Liver (tissue), 8 donors: ENCODE measurements at regions not wholly inside any gene's neighbourhood (a gene's known extent, or its start where the extent isn't known, plus 50 kb on each side); places are given as distances from the start of the nearest gene placed in this dataset.
A peak's percentile ranks its signal among the peaks of the same experiment; 100 is the strongest.

Experiments used
- DNase-seq: peaks from one replicate; pipeline ENCODE4 v3.0.0-alpha.2; 2017; ENCODE audit warnings: low spot score
- H3K27ac ChIP-seq, 2 donors: one replicate each; pipeline ENCODE4 v1.7.0; 2013; ENCODE audit warnings: inconsistent platforms in 2 of 2, low read length in 2 of 2, control low read depth in 1 of 2, low read depth in 1 of 2, mild to moderate bottlenecking in 1 of 2
- H3K27me3 ChIP-seq, 4 donors: one replicate each; pipeline versions ENCODE4 v1.6.1 to v1.7.0; 2013; ENCODE audit warnings: low read length in 3 of 4, inconsistent platforms in 1 of 4, mild to moderate bottlenecking in 1 of 4, moderate library complexity in 1 of 4; ENCODE audit not compliant: control insufficient read depth in 4 of 4, insufficient read depth in 4 of 4
- H3K36me3 ChIP-seq, 4 donors: one replicate each; pipeline versions ENCODE4 v1.6.1 to v1.7.0; 2013; ENCODE audit warnings: low read length in 3 of 4, mild to moderate bottlenecking in 3 of 4, low read depth in 1 of 4, moderate library complexity in 1 of 4; ENCODE audit not compliant: control insufficient read depth in 4 of 4, insufficient read depth in 3 of 4
- H3K4me1 ChIP-seq, 4 donors: one replicate each; pipeline versions ENCODE4 v1.6.1 to v1.7.0; 2013; ENCODE audit warnings: low read length in 3 of 4, mild to moderate bottlenecking in 3 of 4, moderate library complexity in 1 of 4; ENCODE audit not compliant: control insufficient read depth in 4 of 4, insufficient read depth in 4 of 4
- H3K4me3 ChIP-seq, 3 donors: one replicate each; pipeline versions ENCODE4 v1.6.1 to v1.7.0; 2013; ENCODE audit warnings: low read length in 3 of 3, control low read depth in 1 of 3, low read depth in 1 of 3, mild to moderate bottlenecking in 1 of 3
- H3K9ac ChIP-seq, 2 donors: one replicate each; pipeline ENCODE4 v1.7.0; 2013; ENCODE audit warnings: low read length in 2 of 2, mild to moderate bottlenecking in 2 of 2, moderate library complexity in 2 of 2, control low read depth in 1 of 2, low read depth in 1 of 2
- H3K9me3 ChIP-seq, 4 donors: one replicate each; pipeline versions ENCODE4 v1.6.1 to v1.7.0; 2013; ENCODE audit warnings: low read length in 3 of 4; ENCODE audit not compliant: control insufficient read depth in 4 of 4
- EGR1 ChIP-seq, 2 donors: IDR thresholded peaks; 2 replicates each; pipeline ENCODE4 v1.6.1; 2016 to 2018; ENCODE audit warnings: antibody characterized with exemption in 2 of 2, low read depth in 2 of 2
- FOXA2 ChIP-seq: IDR thresholded peaks from 2 replicates; pipeline ENCODE4 v1.6.1; 2016; ENCODE audit warnings: antibody characterized with exemption
- GABPA ChIP-seq, 2 donors: IDR thresholded peaks in 1 of 2; conservative IDR thresholded peaks in 1 of 2; 2 replicates each; pipeline ENCODE4 v1.6.1; 2016; ENCODE audit warnings: antibody characterized with exemption in 2 of 2, mild to moderate bottlenecking in 1 of 2, moderate library complexity in 1 of 2
- HNF4A ChIP-seq, 2 donors: conservative IDR thresholded peaks; 2 replicates each; pipeline ENCODE4 v1.6.1; 2016; ENCODE audit warnings: antibody characterized with exemption in 2 of 2, mild to moderate bottlenecking in 2 of 2
- HNF4G ChIP-seq: IDR thresholded peaks from 2 replicates; pipeline ENCODE4 v1.6.1; 2016; ENCODE audit warnings: antibody characterized with exemption
- JUND ChIP-seq, 2 donors: IDR thresholded peaks; 2 replicates each; pipeline ENCODE4 v1.6.1; 2016; ENCODE audit warnings: antibody characterized with exemption in 2 of 2
- NR2F2 ChIP-seq: IDR thresholded peaks from 2 replicates; pipeline ENCODE4 v1.6.1; 2016; ENCODE audit warnings: antibody characterized with exemption
- RAD21 ChIP-seq, 2 donors: IDR thresholded peaks; 2 replicates each; pipeline ENCODE4 v1.6.1; 2016; ENCODE audit warnings: antibody characterized with exemption in 2 of 2, mild to moderate bottlenecking in 2 of 2
- RXRA ChIP-seq, 2 donors: IDR thresholded peaks; 2 replicates each; pipeline ENCODE4 v1.6.1; 2017 to 2018; ENCODE audit warnings: antibody characterized with exemption in 2 of 2, mild to moderate bottlenecking in 1 of 2
- SP1 ChIP-seq: IDR thresholded peaks from 2 replicates; pipeline ENCODE4 v1.6.1; 2018; ENCODE audit warnings: antibody characterized with exemption, mild to moderate bottlenecking
- YY1 ChIP-seq: IDR thresholded peaks from 2 replicates; pipeline ENCODE4 v1.6.1; 2016; ENCODE audit warnings: antibody characterized with exemption, mild to moderate bottlenecking
- WGBS: extraction: QIAGEN DNeasy Blood & Tissue Kit; methylation state at CpG from one replicate; pipeline ENCODE4 v1.1.7; 2013; 5-methylcytosine and 5-hydroxymethylcytosine counted together
- TF ChIP-seq, protein P1 (sequence below): IDR thresholded peaks from 2 replicates; pipeline ENCODE4 v1.6.1; 2016; ENCODE audit warnings: antibody characterized with exemption
- TF ChIP-seq, protein P2 (sequence below): IDR thresholded peaks from 2 replicates; pipeline ENCODE4 v1.6.1; 2016; ENCODE audit warnings: antibody characterized with exemption
- TF ChIP-seq, protein P3 (sequence below): fragments of 150-350 bp; IDR thresholded peaks from 2 replicates; pipeline ENCODE4 v1.5.1; 2017; ENCODE audit warnings: improper control_type of control experiment, low read depth, low read length; ENCODE audit not compliant: missing input control
- donor health status: healthy.
- donor health status: healthy.
- donor health status: healthy.
- donor health status: healthy.
- donor health status: healthy.

DNA sequence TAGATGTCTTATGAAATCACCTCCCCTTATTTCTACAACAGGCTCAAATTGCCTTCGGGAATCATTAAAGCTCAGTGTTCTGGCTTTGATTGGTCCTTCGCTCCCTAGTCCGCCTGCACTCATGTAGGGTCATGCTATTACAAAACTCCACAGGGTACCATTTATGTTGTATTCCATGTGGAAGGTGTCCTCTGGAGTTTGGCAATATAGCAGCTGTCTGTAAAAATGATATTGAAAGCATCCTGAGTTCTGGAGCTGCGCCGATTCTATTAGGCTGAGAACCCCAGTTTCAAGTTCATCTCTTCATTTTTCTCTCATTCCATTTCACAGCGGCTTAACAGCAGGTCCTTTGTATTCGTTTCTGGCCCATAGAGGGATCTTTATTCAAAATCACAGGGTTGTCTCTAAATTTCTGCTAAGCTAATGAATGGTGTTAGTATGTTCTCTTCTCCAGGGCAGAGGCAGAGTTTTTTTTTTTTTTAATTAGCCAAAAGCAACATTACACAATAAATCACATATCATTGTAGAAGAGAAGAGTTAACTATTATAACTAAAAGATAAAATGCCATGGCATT is 71.9 kb upstream of the TEKT1 start:
- no peak for DNase-seq
- H3K27ac ChIP-seq: no peak overlapping the region

DNA sequence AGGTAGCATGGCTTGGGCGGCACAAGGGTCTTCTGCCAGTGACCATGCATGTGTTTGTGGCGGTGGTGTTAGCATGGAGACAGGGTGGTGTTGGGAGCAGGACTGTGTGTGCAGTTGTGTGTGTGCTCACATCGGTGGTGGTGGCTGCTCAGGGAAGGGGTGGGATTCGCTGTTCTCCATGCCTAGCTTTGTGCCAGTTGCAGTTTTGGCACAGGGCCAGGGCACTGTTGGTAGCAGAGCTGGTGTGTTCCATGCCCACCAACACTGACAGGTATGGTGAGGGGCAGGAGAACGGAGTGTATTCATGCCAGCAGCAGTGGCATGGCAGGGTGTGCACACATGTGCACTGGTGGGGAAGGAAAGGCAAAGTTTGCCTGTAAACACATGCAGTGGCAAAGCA is 77.3 kb upstream of the TEKT1 start:
- H3K27me3 ChIP-seq: no peaks in the 10 kb centered on the region
- H3K27ac ChIP-seq: no peak overlapping the region
- no peaks in the 10 kb centered on the region for H3K36me3 ChIP-seq
- no peaks in the 10 kb centered on the region for H3K9me3 ChIP-seq
- TF ChIP-seq FOXA2: no peak
- TF ChIP-seq RAD21 (IDR thresholded peaks at IDR 0.05): no peak
- TF ChIP-seq SP1: no peak
- TF ChIP-seq NR2F2: no peak
- TF ChIP-seq HNF4G: no peak
- TF ChIP-seq, protein P1, sequence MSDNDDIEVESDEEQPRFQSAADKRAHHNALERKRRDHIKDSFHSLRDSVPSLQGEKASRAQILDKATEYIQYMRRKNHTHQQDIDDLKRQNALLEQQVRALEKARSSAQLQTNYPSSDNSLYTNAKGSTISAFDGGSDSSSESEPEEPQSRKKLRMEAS: no peak
- no peak for TF ChIP-seq HNF4A (conservative IDR thresholded peaks at IDR 0.05)
- TF ChIP-seq YY1: no peak
- TF ChIP-seq RXRA (IDR thresholded peaks at IDR 0.05): no peak
- no peak overlapping the region for H3K9ac ChIP-seq
- H3K4me1 ChIP-seq: peaks cover 0 to 2% (median 0%) of the 10 kb centered on the region in 4 donors
- H3K4me3 ChIP-seq: no peak overlapping the region
- WGBS: 94% methylated on average over 5 of the region's 5 CpGs
- no peak for DNase-seq

More for the DNA sequence above, 71.9 kb upstream of the TEKT1 start:
- no peak overlapping the region for H3K4me3 ChIP-seq
- H3K9me3 ChIP-seq: no peaks in the 10 kb centered on the region
- 91% methylated on average over 7 of the region's 7 CpGs for WGBS
- H3K27me3 ChIP-seq: no peaks in the 10 kb centered on the region
- peaks cover 4 to 14% (median 8%) of the 10 kb centered on the region in 4 donors for H3K36me3 ChIP-seq
- no peak for TF ChIP-seq EGR1 (IDR thresholded peaks at IDR 0.05; ENCODE audit: low read depth in 2 of 2)
- H3K9ac ChIP-seq: no peak overlapping the region
- no peaks in the 10 kb centered on the region for H3K4me1 ChIP-seq

DNA sequence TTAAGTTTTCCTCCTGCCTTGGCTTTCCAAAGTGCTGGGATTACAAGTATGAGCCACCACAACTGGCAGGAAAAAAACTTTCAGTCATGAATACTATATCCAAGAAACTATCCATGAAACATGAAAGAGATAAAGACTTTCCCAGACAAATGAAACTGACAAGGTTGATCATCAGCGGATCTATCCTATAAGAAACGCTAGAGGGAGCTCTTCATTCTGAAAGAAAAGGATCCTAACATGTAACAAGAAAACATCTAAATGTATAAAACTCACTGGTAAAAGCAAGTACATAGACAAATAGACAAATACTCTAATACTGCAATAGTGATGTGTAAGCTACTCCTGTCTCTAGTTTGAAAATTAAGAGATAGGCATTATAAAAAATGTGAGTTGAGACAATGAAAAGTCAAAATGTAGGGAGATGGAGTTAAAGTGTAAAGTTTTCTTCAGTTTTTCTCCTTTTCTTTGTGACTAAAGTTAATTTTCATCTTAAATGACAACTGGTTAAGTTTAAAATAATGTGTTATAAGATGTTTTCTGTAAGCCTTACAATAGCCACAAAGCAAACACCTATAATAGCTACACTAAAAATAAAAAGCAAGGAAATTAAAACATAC is 79.6 kb upstream of the TEKT1 start:
- no peaks in the 10 kb centered on the region for H3K9me3 ChIP-seq
- no peaks in the 10 kb centered on the region for H3K27me3 ChIP-seq
- no peak overlapping the region for H3K4me3 ChIP-seq
- WGBS: 10% methylated on average over 2 of the region's 2 CpGs
- TF ChIP-seq JUND (IDR thresholded peaks at IDR 0.05) (no peak), NR2F2 (no peak), YY1 (no peak), GABPA (IDR thresholded peaks at IDR 0.05 in 1 of 2, conservative IDR thresholded peaks at IDR 0.05 in 1 of 2) (no peak), RAD21 (IDR thresholded peaks at IDR 0.05) (peak; percentile 64 to 78)
- TF ChIP-seq, protein P2, sequence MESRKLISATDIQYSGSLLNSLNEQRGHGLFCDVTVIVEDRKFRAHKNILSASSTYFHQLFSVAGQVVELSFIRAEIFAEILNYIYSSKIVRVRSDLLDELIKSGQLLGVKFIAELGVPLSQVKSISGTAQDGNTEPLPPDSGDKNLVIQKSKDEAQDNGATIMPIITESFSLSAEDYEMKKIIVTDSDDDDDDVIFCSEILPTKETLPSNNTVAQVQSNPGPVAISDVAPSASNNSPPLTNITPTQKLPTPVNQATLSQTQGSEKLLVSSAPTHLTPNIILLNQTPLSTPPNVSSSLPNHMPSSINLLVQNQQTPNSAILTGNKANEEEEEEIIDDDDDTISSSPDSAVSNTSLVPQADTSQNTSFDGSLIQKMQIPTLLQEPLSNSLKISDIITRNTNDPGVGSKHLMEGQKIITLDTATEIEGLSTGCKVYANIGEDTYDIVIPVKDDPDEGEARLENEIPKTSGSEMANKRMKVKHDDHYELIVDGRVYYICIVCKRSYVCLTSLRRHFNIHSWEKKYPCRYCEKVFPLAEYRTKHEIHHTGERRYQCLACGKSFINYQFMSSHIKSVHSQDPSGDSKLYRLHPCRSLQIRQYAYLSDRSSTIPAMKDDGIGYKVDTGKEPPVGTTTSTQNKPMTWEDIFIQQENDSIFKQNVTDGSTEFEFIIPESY: no peak
- TF ChIP-seq, protein P3, sequence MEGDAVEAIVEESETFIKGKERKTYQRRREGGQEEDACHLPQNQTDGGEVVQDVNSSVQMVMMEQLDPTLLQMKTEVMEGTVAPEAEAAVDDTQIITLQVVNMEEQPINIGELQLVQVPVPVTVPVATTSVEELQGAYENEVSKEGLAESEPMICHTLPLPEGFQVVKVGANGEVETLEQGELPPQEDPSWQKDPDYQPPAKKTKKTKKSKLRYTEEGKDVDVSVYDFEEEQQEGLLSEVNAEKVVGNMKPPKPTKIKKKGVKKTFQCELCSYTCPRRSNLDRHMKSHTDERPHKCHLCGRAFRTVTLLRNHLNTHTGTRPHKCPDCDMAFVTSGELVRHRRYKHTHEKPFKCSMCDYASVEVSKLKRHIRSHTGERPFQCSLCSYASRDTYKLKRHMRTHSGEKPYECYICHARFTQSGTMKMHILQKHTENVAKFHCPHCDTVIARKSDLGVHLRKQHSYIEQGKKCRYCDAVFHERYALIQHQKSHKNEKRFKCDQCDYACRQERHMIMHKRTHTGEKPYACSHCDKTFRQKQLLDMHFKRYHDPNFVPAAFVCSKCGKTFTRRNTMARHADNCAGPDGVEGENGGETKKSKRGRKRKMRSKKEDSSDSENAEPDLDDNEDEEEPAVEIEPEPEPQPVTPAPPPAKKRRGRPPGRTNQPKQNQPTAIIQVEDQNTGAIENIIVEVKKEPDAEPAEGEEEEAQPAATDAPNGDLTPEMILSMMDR: peak; percentile 56
- no peak for DNase-seq
- no peak overlapping the region for H3K27ac ChIP-seq
- H3K36me3 ChIP-seq: no peaks in the 10 kb centered on the region
- H3K4me1 ChIP-seq: peaks cover 0 to 9% (median 2%) of the 10 kb centered on the region in 4 donors
- no peak overlapping the region for H3K9ac ChIP-seq
